ENCODE measurements at regions not wholly inside any gene's neighbourhood (a gene's known extent, or its start where the extent isn't known, plus 50 kb on each side); places are given as distances from the start of the nearest gene placed in this dataset.

DNA sequence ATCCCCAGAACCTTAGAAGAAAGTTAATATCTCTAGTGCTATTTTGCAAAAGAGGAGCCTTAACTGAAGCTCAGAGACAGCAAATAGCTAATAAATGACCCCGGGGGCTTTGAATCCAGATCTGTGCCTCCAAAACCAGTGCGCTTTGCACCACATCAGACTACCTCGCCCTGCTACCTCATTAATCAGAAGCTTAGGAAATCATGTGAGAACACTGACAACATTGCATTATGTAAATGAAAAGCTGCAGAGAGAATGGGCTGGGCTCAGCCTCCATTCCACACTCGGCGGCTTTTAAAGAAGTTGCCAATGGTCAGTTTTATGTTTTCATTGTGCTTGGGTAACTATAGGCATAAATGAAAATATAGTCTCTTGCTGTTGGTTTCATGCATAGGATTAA, 54.0 kb upstream of the STMND1 start:
- DNase-seq (ENCODE audit: low read depth): no peak

DNA sequence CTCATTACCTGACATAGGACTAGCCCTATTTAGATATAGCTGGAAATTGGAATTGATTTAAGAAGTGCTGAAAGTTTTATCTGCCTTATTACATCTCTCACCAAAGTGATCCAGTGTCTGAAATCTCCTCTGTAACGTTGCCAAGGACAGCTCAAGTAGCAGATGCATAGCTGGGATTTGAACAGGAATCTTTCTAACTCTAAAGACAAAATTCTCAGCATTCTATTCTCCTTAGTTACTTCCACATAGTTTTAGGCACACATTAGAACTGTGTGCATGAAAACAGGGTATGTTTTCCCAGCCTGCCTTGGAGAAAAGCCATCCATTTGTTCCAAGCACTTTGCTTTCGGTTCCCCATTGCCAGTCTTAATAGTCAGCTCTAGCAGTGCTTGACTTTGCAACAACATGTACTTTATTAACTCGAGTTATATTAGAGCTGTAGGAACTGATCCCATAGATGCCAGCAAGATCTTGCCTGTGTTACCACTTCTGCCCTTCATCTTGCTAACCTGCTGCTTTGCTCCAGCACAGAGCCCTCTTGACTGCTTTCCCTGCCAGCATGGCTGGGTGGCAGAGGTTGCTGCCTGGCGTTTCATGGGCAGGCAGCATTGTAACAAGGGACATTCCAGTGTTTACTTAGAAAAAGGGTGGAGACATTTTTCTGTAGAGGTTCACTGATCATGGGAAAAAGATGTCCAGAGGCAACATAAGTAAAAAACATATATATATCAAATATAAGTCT, 56.1 kb upstream of the STMND1 start:
- no peak for DNase-seq (ENCODE audit: low read depth)

DNA sequence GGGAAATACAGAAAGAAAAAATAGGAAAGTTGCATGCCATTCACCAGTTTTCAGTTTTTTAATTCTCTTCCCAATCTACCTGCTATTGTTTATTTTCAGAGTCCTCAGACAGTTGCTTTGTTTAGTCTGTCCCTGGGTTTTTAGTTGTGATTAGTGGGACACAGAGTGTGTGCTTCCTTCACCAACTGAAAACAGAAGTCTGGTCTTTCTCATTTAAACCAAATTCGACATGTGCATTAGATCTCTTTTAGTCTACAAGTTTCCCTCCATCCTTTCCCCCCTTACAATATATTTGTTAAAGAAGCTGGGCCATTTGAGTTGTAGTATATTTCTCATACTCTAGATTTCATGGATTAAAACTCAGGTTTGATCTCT, 58.7 kb upstream of the STMND1 start:
- no peak for DNase-seq (ENCODE audit: low read depth)

DNA sequence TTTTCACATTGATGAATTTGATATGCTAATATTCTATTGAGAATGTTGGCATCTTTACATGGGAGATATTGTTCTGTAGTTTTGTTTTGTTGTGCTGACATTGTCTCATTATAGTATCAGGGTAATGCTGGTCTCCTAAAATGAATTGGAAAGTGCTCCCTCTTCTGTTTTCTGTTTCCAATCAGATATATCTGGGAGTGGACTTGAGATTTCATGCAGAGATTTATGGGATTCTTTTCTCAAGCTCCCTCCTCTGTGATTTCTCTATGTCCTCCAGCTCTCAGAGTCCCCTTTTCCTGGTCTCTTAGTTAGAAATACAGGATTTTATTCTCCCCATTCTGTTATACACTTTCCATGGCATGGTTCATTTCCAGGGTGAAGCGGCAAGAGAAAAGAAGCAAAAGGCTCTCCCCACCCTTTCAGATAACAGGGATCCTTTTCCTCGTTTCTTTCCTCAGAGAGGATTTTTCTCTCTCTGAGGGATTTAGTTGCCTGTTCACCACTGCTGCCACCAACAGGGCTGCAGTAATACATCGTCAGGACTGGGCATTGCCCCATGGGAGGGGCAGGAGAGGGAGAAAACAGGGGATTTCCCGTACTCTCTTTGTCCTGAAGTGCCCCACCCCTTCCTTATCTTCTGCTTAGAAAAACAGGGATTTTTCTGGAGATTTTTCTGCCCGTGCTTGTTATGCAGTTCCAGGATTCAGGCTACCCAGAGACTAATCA, 59.3 kb upstream of the STMND1 start:
- DNase-seq (ENCODE audit: low read depth): no peak

DNA sequence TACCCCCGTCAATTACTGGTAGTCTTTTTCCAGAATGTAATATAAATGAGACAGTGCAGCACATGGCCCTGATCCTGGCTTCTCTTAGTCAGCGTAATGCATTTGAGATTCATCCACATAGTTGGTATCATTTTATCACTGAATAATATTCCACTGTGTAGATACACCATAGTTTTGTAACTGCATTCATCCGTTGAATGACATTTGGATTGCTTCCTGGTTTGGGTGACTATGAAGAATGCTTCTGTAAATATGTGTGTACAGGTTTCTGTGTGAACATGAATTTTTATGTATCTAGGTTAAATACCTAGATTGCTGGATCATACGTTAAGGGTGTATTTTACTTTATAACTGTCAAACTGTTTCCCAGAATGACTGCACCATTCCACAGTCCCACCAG, 62.6 kb upstream of the STMND1 start:
- no peak for DNase-seq (ENCODE audit: low read depth)

DNA sequence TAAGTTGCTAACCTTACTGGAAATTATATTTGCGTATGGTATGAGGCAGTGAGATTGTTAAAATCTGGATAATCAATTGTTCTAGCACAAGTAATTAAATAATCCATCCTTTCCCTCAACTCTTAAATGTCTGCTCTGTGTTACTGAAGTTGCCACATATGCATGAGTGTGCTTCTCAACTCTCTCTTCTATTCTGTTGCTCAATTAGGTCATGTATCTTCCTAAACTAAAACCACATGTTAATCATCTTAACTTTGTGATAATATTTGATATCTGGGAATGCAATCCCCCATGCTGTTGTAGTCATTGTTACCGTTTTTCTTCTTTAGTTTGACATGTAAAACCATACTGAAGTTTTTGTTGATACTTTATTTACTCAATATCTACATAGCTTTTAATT, 63.5 kb upstream of the STMND1 start:
- no peak for DNase-seq (ENCODE audit: low read depth)

DNA sequence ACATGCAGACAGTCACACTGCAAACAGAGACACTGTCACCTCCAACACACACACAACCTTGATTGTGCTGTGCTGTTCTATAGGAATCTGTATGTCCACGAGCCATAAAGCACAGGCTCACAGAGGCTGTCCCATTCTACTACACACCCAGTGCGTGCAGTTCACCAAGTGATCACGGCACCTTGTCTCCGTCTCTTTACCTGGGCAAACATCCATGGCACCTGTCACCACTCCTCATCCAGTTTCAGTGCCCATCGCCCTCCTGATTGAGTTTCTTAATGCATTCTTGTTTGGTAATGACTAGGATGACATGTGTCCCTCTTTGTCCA, 65.8 kb upstream of the STMND1 start:
- no peak for DNase-seq (ENCODE audit: low read depth)

DNA sequence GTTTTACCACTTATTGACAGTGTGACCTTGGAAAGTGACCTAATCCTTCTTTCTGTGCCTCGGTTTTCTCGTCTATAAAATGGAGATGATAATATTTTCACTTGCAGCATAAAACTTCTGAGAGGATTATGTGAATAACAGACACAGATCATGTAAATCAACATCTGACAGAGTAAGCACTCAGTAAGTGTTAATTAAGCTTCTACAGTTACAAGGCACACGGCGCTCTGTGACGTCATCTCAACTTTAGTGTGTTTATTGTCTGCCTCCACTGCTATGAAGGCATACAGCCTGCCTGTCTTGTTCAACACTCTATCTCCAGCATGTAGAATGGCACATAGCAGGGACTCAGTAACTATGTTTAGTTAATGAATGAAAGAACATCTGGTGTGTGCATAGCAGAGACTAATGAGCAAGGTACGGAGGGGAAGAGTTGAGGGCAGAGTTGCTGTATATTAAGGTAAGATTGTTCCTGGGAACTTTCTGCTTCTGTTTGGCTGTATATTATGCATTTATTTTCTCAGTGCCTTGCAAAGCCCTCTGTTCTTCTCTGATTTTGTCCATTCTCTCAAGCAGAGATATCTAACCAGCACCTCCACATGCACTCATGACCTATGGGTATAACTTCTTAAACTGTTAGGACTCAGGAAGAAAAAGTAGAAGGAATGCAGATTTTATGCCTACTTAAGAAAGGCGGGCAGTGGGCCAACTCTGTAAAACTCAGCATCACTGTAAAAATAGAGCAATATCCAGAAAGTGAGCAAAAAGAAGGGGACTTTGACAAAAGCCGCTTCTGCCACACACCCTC, 66.4 kb upstream of the STMND1 start:
- no peak for DNase-seq (ENCODE audit: low read depth)

DNA sequence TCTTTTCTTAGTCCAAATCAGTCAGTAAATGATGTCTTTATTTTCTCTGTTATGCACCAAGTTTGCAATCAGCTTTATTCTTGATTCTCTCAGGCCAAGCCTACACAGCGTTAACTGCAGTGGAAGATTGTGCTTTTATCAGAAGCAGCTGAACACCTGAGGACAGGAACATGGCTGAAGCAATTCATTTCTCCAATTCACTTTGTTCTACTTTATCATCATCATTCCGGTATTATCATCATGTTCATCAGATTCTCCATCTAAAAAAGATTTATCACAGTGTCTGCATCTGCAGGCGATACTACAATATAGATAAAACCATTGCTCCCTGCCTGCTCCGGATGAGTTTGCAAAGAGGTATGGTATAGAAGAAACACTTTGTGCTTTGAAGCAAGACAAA, 68.1 kb upstream of the STMND1 start:
- DNase-seq (ENCODE audit: low read depth): no peak

DNA sequence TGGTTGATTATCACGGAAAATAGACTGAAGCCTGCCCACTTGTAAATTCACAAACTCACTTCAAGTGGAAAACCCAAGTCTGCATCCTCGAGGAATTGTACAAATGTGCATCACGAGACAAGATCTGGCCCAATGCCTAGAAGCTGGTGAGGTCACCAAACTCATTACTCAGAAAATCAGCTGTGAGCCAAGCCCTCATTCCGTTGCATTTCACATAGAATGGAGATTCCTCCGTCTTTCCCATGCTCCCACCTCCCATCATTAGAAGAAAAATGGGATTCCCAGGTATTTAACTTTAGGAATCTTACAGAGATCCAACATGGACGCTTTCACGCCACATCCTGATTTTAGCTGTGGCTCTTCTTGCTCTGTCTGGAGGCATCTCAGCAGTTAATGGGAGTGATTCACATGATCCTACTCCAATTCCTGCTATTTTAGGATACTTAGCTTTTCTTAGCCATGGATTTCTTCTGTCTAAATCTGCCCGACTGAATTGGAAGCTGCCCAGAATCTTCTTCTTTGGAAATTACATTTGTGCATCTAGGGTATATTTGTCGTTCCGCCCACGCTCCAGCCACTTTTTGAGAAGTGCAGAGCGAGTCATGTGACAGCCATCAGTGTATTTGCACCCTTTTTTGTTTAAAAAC, 68.7 kb upstream of the STMND1 start:
- DNase-seq (ENCODE audit: low read depth): no peak

DNA sequence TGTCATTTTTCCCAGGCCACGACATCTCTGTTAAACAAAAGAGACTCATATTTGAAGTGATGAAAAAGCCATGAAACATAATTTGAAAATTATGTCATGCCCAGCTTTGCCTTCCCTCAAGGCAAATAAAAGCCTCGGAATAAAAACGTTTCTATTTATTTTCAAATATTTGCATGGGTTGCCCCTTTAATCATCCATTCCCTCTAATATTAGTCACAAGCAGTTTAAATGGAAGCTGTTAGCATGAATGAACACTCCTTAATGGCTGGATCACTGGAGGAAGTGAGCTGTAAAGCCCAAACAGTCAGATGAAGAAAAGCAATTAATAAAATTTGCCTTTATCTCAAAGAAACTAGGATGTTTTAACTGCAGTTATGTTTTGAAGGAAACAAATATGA, 69.3 kb upstream of the STMND1 start:
- no peak for DNase-seq (ENCODE audit: low read depth)

DNA sequence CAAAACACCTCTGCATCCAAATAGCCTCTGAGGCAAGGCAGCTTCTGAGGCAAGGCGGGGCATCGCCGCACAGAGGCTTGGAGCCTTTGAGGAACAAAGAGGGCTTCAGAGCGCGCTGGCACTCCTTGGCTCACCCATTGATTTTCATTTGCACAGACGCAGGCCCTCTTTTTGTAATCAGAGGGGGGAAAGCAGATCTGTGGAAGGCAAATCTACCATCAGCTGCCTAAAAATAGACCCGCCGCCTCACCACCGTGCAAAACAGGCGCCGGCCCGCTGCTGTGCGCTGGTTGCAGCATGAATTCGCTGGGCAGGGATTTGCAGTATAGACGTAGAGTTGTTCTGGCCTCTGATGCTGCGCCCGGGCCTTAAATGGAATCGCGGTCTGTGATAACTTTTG, 69.9 kb upstream of the STMND1 start:
- no peak for DNase-seq (ENCODE audit: low read depth)

DNA sequence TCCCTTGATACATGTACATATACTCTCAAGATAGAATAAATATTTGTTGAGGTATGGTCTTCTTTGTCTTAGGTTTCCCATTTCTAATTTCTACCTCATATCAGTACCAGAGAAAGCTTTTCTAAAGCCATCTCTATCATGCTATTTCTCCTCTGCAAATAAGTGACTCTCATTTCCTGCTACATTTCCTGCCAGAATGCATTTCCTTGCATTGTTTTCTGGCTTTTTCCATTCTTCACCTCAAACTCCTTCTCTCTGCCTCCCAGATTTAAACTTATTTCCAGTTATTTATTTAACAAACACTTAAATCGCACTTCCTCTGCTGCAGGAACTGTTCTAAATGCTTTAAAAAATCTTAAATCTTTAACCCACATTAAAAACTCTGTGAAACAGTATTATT, 74.4 kb upstream of the STMND1 start:
- DNase-seq (ENCODE audit: low read depth): no peak

DNA sequence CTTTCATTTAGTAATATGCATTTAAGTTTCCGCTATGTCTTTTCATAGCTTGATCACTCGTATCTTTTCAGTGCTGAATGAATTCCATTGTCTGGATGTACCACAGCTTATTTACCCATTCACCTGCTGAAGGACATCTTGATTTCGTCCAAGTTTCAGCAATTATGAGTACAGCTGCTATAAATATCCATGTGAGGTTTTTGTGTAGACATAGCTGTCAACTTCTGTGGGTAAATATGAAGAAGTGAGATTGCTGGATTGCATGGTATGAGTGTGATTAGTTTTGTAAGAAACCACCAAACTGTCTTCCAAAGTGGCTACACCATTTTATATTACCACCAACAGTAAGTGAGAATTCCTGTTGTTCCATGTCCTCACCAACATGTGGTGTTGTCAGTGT, 79.2 kb upstream of the STMND1 start:
- no peak for DNase-seq (ENCODE audit: low read depth)

DNA sequence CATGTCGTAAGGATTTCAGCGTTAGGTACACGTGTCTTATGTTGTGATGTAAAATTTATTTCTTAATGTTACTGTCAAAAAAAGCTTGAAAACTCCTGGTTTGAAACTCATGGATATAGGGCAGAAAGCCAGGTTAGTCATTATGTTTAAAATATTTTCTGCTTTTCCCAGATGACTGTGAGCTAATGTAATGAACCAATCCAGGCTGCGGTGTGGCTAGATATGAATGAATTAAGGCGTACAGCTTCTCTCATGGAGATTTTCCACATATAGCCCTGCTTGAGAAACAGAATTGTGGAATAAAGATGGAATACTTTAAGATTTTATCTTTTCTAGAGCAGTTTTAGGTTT, 80.3 kb upstream of the STMND1 start:
- DNase-seq (ENCODE audit: low read depth): no peak

DNA sequence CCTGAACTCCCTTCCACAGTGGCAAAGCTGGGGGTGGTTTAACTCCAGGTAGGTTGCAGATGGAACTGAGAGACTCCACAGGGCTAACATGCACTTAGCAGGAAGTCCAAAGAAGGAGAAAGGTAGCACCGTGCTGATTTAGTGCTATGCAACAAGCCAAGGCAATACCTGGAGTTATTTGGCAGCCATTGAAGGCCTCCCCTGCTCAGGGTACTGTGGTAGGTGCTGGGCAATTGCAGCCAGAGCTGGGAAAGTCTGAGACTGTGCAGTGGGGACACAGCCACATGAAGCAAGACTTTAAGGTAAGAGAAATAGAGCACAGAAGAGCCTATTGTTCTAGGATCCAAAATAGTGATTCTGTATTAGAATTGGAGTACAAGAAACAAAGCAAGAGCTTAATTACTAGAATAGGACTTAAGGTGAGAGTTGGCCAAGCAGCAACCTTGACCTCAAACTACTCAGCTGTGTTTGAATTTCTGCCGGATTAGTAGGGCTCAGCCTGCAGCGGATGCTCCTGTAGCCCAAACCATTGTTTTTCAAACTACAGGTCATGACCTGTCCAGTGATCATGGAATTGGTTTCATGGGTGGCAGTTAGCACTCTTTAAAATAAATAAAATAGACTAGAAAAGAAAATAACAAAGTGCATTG, 80.8 kb upstream of the STMND1 start:
- no peak for DNase-seq (ENCODE audit: low read depth)

DNA sequence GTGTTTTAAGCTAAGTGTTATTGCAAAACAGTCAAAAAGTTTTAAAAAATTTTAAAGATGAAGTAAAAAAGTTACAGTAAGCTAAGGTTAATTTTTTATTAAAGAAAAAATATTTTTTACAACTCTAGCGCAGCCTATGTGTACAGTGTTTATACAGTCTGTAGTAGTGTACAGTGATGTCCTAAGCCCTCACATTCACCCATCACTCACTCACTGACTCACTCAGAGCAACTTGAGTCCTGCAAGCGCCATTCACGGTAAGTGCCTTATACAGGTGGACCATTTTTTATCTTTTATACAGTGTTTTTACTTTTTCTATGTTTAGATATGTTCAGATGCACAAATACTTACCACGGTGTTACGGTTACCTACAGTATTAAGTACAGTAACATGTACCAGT, 83.4 kb upstream of the STMND1 start:
- no peak for DNase-seq (ENCODE audit: low read depth)

DNA sequence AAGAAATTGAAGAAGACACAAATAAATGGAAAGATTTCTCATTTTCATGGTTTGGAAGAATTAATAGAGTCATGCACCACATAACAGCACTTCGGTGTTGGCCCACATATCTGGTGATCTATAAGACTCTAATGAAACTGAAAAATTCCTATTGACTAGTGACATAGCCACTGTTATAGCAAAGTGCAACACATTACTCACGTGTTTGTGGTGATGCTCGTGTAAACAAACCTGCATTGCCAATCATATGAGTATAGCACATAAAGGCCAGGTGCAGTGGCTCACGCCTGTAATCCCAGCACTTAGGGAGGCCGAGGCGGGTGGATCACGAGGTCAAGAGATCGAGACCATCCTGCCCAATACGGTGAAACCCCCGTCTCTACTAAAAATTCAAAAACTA, 84.4 kb upstream of the STMND1 start:
- DNase-seq (ENCODE audit: low read depth): no peak

DNA sequence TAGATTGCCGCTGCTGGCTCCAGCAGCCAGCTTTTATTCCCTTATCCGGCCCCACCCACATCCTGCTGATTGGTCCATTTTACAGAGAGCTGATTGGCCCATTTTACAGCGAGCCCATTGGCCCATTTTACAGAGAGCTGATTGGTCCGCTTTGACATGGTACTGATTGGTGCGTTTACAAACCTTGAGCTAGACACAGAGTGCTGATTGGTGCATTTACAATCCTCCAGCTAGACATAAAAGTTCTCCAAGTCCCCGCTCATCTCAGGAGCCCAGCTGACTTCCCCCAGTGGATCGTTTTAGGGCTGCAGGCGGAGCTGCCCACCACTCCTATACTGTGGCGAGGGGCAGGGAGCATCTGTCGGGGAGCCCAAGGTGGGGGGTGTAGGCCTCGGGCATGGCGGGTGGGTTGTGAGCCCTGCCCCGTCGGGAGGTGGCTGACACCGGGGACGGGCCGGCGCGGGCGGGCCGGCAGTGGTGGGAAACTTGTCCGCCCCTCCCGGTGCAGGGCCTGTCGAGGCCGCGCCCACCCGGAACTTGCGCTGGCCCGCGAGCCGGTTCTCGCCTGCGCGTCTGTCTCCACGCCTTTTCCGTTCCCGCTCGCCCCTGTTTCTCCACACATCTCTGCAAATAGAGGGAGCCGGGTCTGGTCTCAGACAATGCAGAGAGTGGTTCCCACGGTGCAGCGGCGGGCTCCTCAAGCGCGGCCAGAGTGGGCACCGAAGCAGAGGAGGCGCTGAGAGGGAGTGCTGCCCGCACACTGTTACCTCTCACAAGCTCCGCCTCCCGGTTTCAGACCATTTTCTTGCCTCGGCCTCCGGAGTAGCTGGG, 86.1 kb upstream of the STMND1 start:
- DNase-seq (ENCODE audit: low read depth): peak; percentile 26

DNA sequence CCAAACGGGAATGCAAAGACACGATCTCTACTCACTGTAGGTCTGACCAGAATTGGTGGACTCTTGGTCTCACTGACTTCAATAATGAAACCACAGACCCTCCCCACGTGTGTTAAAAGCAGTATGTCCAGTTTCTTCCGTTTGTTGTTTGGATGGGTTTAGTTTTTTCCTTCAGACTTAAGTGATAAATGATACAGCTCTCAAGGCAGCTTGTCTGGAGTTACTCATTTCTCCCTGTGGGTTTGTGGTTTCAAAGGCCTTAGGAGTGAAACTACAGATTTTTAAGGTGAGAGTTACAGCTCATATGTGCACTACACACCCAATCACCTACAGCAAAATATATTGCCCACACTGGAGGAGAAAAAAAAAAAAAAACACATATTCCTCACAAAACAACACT, 86.7 kb upstream of the STMND1 start:
- DNase-seq (ENCODE audit: low read depth): no peak

DNA sequence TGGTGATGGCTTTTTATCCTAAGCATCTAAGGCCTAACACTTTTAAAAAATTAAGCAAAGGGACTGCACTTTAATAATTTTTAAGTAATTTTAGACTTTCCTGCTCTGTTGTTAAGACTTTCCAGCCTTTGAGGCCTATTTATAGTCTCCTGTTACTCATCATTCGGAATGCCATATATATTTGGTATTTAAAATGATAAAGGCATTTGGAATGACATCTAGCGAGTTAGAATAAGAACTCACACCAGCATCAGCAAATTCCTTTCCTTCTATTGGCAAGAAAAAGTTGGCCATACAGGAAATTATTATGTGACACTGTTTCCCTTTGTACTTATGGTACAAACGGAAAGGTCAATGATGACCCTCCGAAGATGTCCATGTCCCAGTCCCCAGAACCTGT, 88.1 kb upstream of the STMND1 start:
- no peak for DNase-seq (ENCODE audit: low read depth)
